ENCODE measurements at regions not wholly inside any gene's neighbourhood (a gene's known extent, or its start where the extent isn't known, plus 50 kb on each side); places are given as distances from the start of the nearest gene placed in this dataset.

- DNase-seq = no peak
These were observed 120.8 kb upstream of the GLI2 start for GRCh38 chr2:120614901-120615300.

DNA sequence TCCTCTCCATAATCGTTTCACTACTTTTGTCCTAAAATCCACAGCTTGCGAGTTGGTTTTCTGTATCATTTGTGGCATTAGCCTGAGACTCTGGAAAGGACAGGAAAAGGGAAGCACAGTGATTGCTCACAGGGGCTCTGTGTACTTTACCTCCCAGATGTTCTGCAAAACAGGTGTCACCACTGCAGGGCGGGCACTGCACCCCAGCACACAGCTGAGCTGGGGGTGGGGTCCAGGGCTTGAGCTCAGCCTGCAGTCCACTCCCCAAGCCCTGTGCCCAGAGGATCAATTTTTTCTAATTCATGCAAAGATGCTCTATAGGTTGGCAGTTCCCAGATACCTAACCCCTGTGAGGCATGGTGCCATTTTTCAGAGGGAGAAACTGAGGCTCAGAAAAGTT lies 119.4 kb upstream of the GLI2 start:
- DNase-seq = no peak

- peak; percentile 28 for DNase-seq
These were observed 118.6 kb upstream of the GLI2 start for GRCh38 chr2:120617055-120617454.

DNA sequence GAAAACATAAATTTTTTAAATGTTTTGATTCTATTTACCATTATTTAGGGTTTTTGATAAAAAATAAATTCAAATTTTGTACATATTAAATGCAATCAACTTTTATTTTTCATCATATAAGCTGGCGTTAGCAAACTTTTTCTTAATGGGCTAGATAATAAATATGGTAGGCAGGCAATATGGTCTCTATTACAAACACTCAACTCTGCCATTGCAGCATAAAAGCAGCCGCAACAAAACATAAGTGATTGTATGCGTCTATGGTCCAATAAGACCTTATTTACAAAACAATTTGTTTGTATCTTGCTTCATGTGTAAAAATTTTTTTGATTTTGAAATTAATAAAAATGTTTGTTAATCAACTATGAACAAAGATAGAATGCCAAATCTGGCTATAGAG lies 116.8 kb upstream of the GLI2 start:
- no peak for DNase-seq

DNA sequence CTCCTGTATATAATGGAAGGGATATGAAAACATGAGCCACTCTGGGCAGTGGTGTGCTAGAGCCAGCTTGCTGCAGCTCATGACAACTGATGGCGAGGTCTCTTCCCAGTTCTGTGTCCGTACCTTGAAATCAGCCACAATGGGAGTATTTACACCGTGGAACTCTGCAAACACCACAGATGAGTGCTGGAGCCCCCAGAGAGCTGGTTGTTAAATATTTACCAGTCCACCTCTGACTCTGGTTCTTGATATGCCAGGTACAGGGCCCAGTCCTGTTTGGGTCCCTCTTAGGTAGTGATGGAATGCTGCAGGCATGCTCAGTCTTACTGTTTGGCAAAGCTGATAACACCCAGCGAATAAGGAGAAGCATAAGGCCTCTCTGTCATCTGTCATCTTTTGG lies 116.1 kb upstream of the GLI2 start:
- no peak for DNase-seq

- DNase-seq = peak; percentile 63
These were observed 115.5 kb upstream of the GLI2 start for GRCh38 chr2:120620025-120620793.

GRCh38 chr2:120622159-120622869 lies 113.4 kb upstream of the GLI2 start:
- no peak for DNase-seq

GRCh38 chr2:120622886-120623753 lies 112.5 kb upstream of the GLI2 start:
- no peak for DNase-seq

- no peak for DNase-seq
These were observed 111.5 kb upstream of the GLI2 start for GRCh38 chr2:120624061-120624737.

- no peak for DNase-seq
These were observed 110.8 kb upstream of the GLI2 start for GRCh38 chr2:120624738-120625446.

- no peak for DNase-seq
These were observed 109.7 kb upstream of the GLI2 start for GRCh38 chr2:120625865-120626560.

- DNase-seq = no peak
These were observed 109.1 kb upstream of the GLI2 start for GRCh38 chr2:120626566-120626965.

- DNase-seq = no peak
These were observed 107.4 kb upstream of the GLI2 start for GRCh38 chr2:120628248-120628647.

DNA sequence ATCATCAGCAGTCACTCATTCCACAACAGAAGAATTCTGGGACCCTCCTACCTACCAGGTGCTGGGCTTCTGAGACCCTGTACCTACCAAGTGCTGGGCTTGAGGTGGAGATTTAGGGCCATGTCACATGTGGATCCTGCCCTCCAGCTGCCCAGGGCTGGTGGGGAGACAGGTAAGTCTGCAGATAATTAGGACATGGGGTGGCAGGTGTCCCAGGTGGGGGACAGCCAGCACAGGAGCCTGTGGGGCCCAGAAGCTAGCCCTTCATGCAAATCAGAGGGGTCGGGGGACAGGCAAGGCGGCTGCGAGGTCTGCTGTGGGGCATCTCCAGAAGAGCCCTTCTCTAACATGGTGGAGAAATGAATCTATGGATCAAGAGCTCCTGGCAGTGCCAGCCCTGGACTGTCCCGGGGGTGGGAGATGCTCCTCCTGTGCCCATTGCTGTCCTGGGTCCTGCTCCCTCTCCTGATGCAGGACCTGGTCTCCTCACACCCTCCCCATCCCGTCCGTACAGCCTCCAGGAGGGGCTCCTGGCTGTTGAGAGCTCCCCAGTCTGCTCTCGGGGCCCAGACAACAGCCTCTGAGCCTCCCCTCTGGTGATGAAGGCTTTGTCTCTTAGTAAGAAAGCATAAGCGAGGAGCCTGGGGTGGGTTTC lies 106.3 kb upstream of the GLI2 start:
- DNase-seq = no peak

GRCh38 chr2:120630031-120630701 lies 105.5 kb upstream of the GLI2 start:
- DNase-seq = no peak

- no peak for DNase-seq
These were observed 104.4 kb upstream of the GLI2 start for GRCh38 chr2:120631236-120631635.

GRCh38 chr2:120631724-120632123 lies 103.9 kb upstream of the GLI2 start:
- DNase-seq = no peak

GRCh38 chr2:120632796-120633646 lies 102.6 kb upstream of the GLI2 start:
- DNase-seq = no peak

DNA sequence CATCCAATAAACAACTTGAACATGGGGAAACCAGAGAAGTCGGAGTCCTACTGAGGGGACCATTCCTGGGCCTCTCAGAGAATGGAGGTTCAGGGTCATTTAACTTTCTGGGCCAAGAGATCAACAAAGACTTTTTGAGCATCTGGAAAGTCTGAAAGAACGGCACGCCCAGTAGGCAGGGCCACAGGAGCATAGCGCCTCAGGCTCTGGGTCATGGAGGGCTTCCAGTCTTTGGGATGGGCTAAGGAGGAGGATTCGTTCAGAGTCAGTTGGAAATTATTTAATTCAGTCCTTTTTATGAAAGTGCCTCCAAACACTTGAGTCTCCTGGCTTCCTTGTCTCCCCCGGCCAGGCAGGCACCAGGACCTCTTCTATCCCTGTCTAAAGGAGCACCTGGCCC lies 101.1 kb upstream of the GLI2 start:
- DNase-seq = no peak
